OCI-LY7 (cell line): ENCODE measurements at regions not wholly inside any gene's neighbourhood (a gene's known extent, or its start where the extent isn't known, plus 50 kb on each side); places are given as distances from the start of the nearest gene placed in this dataset.

Source experiments
- BruUV-seq: library from RNA; stranded (reverse); fragments of 400-500 nt; replicated peaks from 2 replicates; lab custom pipeline; 2021; lab: Mats Ljungman, UMichigan
- CTCF ChIA-PET: fragments of 300-600 bp; sonication (Branson Sonifier 250); formaldehyde crosslinking; loops from one replicate; lab custom pipeline; 2022; ENCODE audit warnings: antibody characterized with exemption; ENCODE audit not compliant: unreplicated experiment; lab: Charles Lee
- POLR2A ChIA-PET: fragments of 300-600 bp; sonication (Branson Sonifier 250); formaldehyde crosslinking; loops from one replicate; lab custom pipeline; 2022; ENCODE audit warnings: antibody characterized with exemption; lab: Charles Lee
- DNase-seq: peaks from one replicate; pipeline ENCODE4 v3.0.0-alpha.2; 2015; ENCODE audit warnings: low spot score
- H2AFZ ChIP-seq: fragments of 200-600 bp; sonication (generic), shearing (Covaris generic); 2 replicates; pipeline ENCODE4 v1.6.1; 2014; ENCODE audit warnings: mild to moderate bottlenecking, antibody characterized with exemption, low read length, moderate library complexity
- H3K27ac ChIP-seq: fragments of 200-600 bp; sonication (generic); 2 replicates; pipeline ENCODE4 v1.5.1; 2014; ENCODE audit warnings: mixed run types, low read depth, mild to moderate bottlenecking, moderate library complexity, low read length, inconsistent platforms; ENCODE audit not compliant: poor library complexity, severe bottlenecking
- H3K36me3 ChIP-seq: fragments of 200-600 bp; sonication (generic); 2 replicates; pipeline ENCODE4 v1.6.1; 2014; ENCODE audit warnings: mild to moderate bottlenecking, antibody characterized with exemption, low read length, moderate library complexity, mixed read lengths; ENCODE audit not compliant: insufficient read depth
- H3K4me1 ChIP-seq: fragments of 200-600 bp; sonication (generic); 2 replicates; pipeline ENCODE4 v1.5.1; 2014; ENCODE audit warnings: mild to moderate bottlenecking, low read length; ENCODE audit not compliant: insufficient read depth, poor library complexity, severe bottlenecking
- H3K4me2 ChIP-seq: fragments of 200-600 bp; sonication (generic); 2 replicates; pipeline ENCODE4 v1.6.1; 2014; ENCODE audit warnings: mild to moderate bottlenecking, low read length
- H3K4me3 ChIP-seq: fragments of 200-600 bp; sonication (generic); 2 replicates; pipeline ENCODE4 v1.5.1; 2014; ENCODE audit warnings: mild to moderate bottlenecking, low read depth, low read length; ENCODE audit not compliant: poor library complexity, severe bottlenecking
- H3K79me2 ChIP-seq: fragments of 200-600 bp; sonication (generic); 2 replicates; pipeline ENCODE4 v1.6.1; 2016; ENCODE audit warnings: low read depth, mild to moderate bottlenecking, low read length, moderate library complexity, mixed read lengths; ENCODE audit not compliant: insufficient read depth
- H3K9me2 ChIP-seq: fragments of 200-600 bp; sonication (generic); 2 replicates; pipeline ENCODE4 v1.6.1; 2016; ENCODE audit warnings: mild to moderate bottlenecking, low read length, mixed read lengths; ENCODE audit not compliant: insufficient read depth
- H3K9me3 ChIP-seq: fragments of 200-600 bp; sonication (generic); 2 replicates; pipeline ENCODE4 v1.6.1; 2014; ENCODE audit warnings: mild to moderate bottlenecking, mixed run types, low read length, mixed read lengths
- H4K20me1 ChIP-seq: fragments of 200-600 bp; sonication (generic); 2 replicates; pipeline ENCODE4 v1.6.1; 2014; ENCODE audit warnings: mild to moderate bottlenecking, antibody characterized with exemption, low read length, moderate library complexity, mixed read lengths; ENCODE audit not compliant: insufficient read depth
- CTCF ChIP-seq: fragments of 200-600 bp; sonication (generic); conservative IDR thresholded peaks from 2 replicates; pipeline ENCODE4 v1.5.1; 2014; ENCODE audit warnings: mild to moderate bottlenecking, antibody characterized with exemption, low read length, moderate library complexity, mixed read lengths
- EZH2phosphoT487 ChIP-seq: fragments of 200-600 bp; sonication (generic); IDR thresholded peaks from 2 replicates; pipeline ENCODE4 v1.6.1; 2018; ENCODE audit warnings: low read depth, borderline replicate concordance, mild to moderate bottlenecking, mixed run types, antibody characterized with exemption, low read length, moderate library complexity, mixed read lengths
- intact Hi-C: fragments of 100-400 bp; cut with micrococcal nuclease; formaldehyde crosslinking; loops from one replicate; pipeline ENCODE4 v1.10.0; 2022; ENCODE audit not compliant: unreplicated experiment

- Histone ChIP-seq H3K9me2 (no peaks in the 10 kb centered on the region), H3K4me2 (no peak overlapping the region), H3K4me3 (no peak overlapping the region), H3K36me3 (no peaks in the 10 kb centered on the region), H4K20me1 (no peaks in the 10 kb centered on the region), H3K4me1 (no peaks in the 10 kb centered on the region), H3K9me3 (no peaks in the 10 kb centered on the region), H3K79me2 (no peaks in the 10 kb centered on the region), H2AFZ (no peak overlapping the region), H3K27ac (no peak overlapping the region)
- DNase-seq, result no peak
- intact Hi-C loops, result no loop called here
- CTCF ChIA-PET, result no interaction called here
- no TSS peak for BruUV-seq
- POLR2A ChIA-PET, result interaction anchor here (0.5 to 1.3 kb wide), 7 partner anchors 14 to 444 kb away, joined by 3 to 4 read pairs (median 3); no protein-coding TSS in a partner anchor
- TF ChIP-seq CTCF, result no peak
- TF ChIP-seq EZH2phosphoT487, result no peak
Observed at GRCh38 chr3:177257006-177257405, 59.7 kb upstream of the TBL1XR1 start.

- Histone ChIP-seq H3K36me3 (no peaks in the 10 kb centered on the region), H2AFZ (no peak overlapping the region), H4K20me1 (no peaks in the 10 kb centered on the region), H3K4me2 (no peak overlapping the region), H3K9me3 (no peaks in the 10 kb centered on the region), H3K4me3 (no peak overlapping the region), H3K4me1 (no peaks in the 10 kb centered on the region), H3K79me2 (no peaks in the 10 kb centered on the region), H3K9me2 (no peaks in the 10 kb centered on the region), H3K27ac (no peak overlapping the region)
- no TSS peak for BruUV-seq
- ChIA-PET CTCF (no interaction called here), POLR2A (interaction anchor here (1.3 kb wide), 1 partner anchor 14 kb away, joined by 3 read pairs; no protein-coding TSS in a partner anchor)
- DNase-seq, result no peak
- TF ChIP-seq EZH2phosphoT487, result no peak
- no peak for TF ChIP-seq CTCF
- intact Hi-C loops, result no loop called here
Observed at GRCh38 chr3:177257625-177258024, 60.3 kb upstream of the TBL1XR1 start.

- intact Hi-C loops, result no loop called here
- Histone ChIP-seq H3K4me2 (no peak overlapping the region), H2AFZ (no peak overlapping the region), H3K36me3 (no peaks in the 10 kb centered on the region), H3K9me2 (no peaks in the 10 kb centered on the region), H3K4me3 (no peak overlapping the region), H3K9me3 (no peaks in the 10 kb centered on the region), H3K79me2 (no peaks in the 10 kb centered on the region), H4K20me1 (no peaks in the 10 kb centered on the region), H3K27ac (no peak overlapping the region), H3K4me1 (no peaks in the 10 kb centered on the region)
- DNase-seq, result no peak
- CTCF ChIA-PET, result no interaction called here
- BruUV-seq, result no TSS peak
- TF ChIP-seq EZH2phosphoT487 (no peak), CTCF (no peak)
- POLR2A ChIA-PET, result interaction anchor here (1.2 kb wide), 1 partner anchor 27 kb away, joined by 3 read pairs; no protein-coding TSS in a partner anchor
Observed at GRCh38 chr3:177262396-177262795, 65.1 kb upstream of the TBL1XR1 start.
